Uterus (tissue), 3 donors: ENCODE measurements at regions not wholly inside any gene's neighbourhood (a gene's known extent, or its start where the extent isn't known, plus 50 kb on each side); places are given as distances from the start of the nearest gene placed in this dataset.
A peak's percentile ranks its signal among the peaks of the same experiment; 100 is the strongest.

Experiments
- DNase-seq, 2 donors: peaks; one replicate each; pipeline ENCODE4 v3.0.0-alpha.2; 2019 to 2020
- H3K27ac ChIP-seq, 2 donors: fragments of 200-600 bp; sonication (generic); 1 replicate in 1 of 2; 2 replicates in 1 of 2; pipeline ENCODE4 v1.5.1; 2016 to 2018
- H3K27me3 ChIP-seq, 2 donors: fragments of 200-600 bp; sonication (generic); one replicate each; pipeline ENCODE4 v1.5.1; 2018 to 2019; ENCODE audit warnings: control low read depth in 1 of 2
- H3K36me3 ChIP-seq, 2 donors: fragments of 200-600 bp; sonication (generic); one replicate each; pipeline ENCODE4 v1.5.1; 2019; ENCODE audit warnings: control low read depth in 1 of 2
- H3K4me1 ChIP-seq, 2 donors: fragments of 200-600 bp; sonication (generic); one replicate each; pipeline ENCODE4 v1.5.1; 2018 to 2019; ENCODE audit warnings: control low read depth in 1 of 2
- H3K4me3 ChIP-seq, 2 donors: fragments of 200-600 bp; sonication (generic); 1 replicate in 1 of 2; 2 replicates in 1 of 2; pipeline ENCODE4 v1.5.1; 2018 to 2019; ENCODE audit warnings: mild to moderate bottlenecking in 1 of 2
- H3K9me3 ChIP-seq, 2 donors: fragments of 200-600 bp; sonication (generic); one replicate each; pipeline ENCODE4 v1.5.1; 2019; ENCODE audit warnings: control low read depth in 1 of 2
- POLR2A ChIP-seq, 2 donors: fragments of 450-650 bp; IDR thresholded peaks; one replicate each; pipeline ENCODE4 v1.6.1; 2016; ENCODE audit warnings: antibody characterized with exemption in 2 of 2, mild to moderate bottlenecking in 1 of 2, moderate library complexity in 1 of 2
- intact Hi-C: fragments of 100-400 bp; cut with DNase I; formaldehyde crosslinking; loops from one replicate; pipeline ENCODE4 v1.15.1; 2023; ENCODE audit warnings: low total_unique reads
- TF ChIP-seq, protein P1 (sequence below), 4 experiments: fragments of 200-600 bp in 2 of 4; fragments of 450-650 bp in 2 of 4; sonication (generic) in 2 of 4; IDR thresholded peaks; one replicate each; pipeline ENCODE4 v1.5.1; 2016 to 2019; ENCODE audit warnings: antibody characterized with exemption in 4 of 4, mild to moderate bottlenecking in 2 of 4, moderate library complexity in 1 of 4
- donor health status: DM: yes; HTN: yes; CAD: no.

DNA sequence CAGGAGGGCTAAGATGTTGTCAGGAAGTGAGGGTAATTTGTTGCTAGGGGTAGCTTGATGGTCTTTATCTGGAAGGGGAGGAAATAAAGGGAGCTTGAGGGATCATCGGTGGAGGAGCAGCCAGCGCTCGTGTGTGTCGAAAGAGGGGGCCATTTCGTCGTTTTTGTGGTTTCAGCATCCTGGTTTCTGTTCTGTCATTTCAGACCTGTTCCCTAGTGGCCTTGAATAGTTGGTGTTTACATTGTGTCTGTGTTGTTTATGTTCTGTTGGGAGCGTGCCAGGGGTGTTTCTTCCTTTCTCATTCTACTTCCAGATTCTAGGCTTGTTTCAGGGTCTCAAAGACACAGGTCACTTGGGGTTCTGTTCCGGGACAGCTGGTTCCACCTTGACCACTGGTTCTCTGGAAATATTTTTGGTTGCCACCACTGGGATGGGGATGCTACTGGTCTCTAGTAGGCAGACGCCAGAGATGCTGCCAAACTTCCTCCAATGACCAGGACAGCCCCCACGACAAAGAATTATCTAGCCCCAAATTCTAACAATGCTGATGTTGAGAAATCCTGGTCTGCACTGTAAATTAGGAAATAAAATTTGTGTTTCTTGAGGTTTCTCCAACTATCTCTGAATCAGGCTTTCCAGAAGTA is 113.9 kb upstream of the NAA20 start:
- H3K36me3 ChIP-seq = no peaks in the 10 kb centered on the region
- no peaks in the 10 kb centered on the region for H3K27me3 ChIP-seq
- H3K4me3 ChIP-seq = no peak overlapping the region
- DNase-seq = no peak
- peak overlapping the region in 1 of 2 donors; percentile 17 for H3K27ac ChIP-seq
- no peaks in the 10 kb centered on the region for H3K9me3 ChIP-seq
- intact Hi-C loops = no loop called here
- TF ChIP-seq, protein P1, sequence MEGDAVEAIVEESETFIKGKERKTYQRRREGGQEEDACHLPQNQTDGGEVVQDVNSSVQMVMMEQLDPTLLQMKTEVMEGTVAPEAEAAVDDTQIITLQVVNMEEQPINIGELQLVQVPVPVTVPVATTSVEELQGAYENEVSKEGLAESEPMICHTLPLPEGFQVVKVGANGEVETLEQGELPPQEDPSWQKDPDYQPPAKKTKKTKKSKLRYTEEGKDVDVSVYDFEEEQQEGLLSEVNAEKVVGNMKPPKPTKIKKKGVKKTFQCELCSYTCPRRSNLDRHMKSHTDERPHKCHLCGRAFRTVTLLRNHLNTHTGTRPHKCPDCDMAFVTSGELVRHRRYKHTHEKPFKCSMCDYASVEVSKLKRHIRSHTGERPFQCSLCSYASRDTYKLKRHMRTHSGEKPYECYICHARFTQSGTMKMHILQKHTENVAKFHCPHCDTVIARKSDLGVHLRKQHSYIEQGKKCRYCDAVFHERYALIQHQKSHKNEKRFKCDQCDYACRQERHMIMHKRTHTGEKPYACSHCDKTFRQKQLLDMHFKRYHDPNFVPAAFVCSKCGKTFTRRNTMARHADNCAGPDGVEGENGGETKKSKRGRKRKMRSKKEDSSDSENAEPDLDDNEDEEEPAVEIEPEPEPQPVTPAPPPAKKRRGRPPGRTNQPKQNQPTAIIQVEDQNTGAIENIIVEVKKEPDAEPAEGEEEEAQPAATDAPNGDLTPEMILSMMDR (IDR thresholded peaks at IDR 0.05) = peak in 1 of 4 experiments; percentile 26
- TF ChIP-seq POLR2A (IDR thresholded peaks at IDR 0.05) = no peak
- no peaks in the 10 kb centered on the region for H3K4me1 ChIP-seq

DNA sequence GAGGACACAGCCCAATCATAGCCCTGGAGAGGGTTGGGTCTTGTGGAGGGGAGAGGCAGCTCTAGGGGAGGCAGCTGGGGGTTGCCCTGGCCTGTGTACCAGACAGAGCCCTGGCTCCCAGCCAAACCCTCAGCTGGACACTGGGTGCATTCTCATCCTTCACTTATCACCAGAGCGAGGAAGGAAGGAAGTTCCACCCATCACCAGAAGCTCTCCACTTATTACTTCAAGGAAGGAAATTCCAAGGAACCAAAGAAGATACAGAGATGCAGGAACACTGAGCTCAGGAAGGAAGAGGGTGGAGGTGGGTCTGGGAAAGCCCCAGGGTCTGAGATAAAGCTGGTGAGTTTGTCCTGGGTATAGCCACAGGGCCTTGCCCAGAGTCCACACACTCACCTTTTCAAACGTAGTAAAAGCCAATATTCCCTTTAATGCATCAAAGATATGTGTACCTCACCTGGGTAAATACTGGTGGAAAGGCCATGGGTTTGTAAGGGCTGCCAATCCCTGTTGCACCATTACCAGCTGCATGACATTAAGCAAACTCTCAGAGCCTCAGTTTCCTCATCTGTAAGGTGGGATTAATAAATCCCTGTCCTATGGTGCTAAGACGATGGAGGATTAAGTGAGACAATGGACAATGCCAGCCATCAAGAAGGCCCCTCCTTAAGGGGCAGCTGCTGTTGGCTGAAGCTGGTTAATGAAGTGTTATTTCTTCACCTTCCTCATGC is 109.7 kb upstream of the NAA20 start:
- Histone ChIP-seq H3K4me3 (no peak overlapping the region), H3K4me1 (no peaks in the 10 kb centered on the region), H3K9me3 (no peaks in the 10 kb centered on the region), H3K36me3 (no peaks in the 10 kb centered on the region), H3K27me3 (no peaks in the 10 kb centered on the region), H3K27ac (no peak overlapping the region)
- TF ChIP-seq POLR2A (IDR thresholded peaks at IDR 0.05) = no peak
- TF ChIP-seq, protein P1 (IDR thresholded peaks at IDR 0.05) = no peak
- intact Hi-C loops = no loop called here
- no peak for DNase-seq

DNA sequence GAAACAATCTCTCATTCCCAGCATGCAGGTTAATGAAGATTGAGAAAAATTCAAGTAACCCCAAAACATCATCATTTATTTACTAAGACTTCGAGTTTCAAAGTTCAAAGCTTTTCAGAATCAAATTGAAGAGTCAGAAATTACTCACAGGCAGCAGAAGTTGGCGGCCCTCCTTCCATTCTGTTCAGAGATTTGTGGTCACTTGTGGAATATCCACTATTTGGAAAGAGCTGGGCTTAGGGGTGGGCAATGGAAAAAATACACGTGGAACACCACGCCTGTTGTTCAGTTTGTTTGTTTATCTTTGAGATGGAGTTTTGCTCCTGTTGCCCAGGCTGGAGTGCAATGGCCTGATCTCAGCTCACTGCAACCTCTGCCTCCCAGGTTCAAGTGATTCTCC is 108.6 kb upstream of the NAA20 start:
- no peak overlapping the region for H3K27ac ChIP-seq
- DNase-seq = no peak
- H3K36me3 ChIP-seq = no peaks in the 10 kb centered on the region
- no peak overlapping the region for H3K4me3 ChIP-seq
- H3K4me1 ChIP-seq = no peaks in the 10 kb centered on the region
- TF ChIP-seq, protein P1 (IDR thresholded peaks at IDR 0.05) = no peak
- TF ChIP-seq POLR2A (IDR thresholded peaks at IDR 0.05) = no peak
- intact Hi-C loops = no loop called here
- H3K9me3 ChIP-seq = no peaks in the 10 kb centered on the region
- H3K27me3 ChIP-seq = no peaks in the 10 kb centered on the region

DNA sequence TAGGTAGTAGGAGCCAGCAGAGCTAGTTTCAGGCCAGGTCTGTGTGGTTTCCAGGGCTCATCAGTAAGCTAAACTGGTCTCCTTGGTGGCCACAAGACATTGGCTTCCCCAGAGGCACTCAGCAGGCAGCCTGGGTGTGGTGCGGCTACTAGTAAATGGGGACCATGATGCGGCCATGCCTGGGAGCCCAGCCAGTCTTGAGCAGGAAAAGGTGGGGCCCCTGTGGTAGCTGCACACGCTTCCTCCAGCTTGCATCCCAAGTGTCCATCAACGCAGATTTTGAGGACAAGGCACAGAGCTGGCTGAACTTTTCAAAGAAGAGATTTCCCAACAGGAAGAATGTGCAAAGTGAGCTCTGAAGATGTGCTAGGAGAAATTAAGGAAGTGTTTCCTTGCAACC is 107.4 kb upstream of the NAA20 start:
- Histone ChIP-seq H3K4me3 (no peak overlapping the region), H3K27me3 (no peaks in the 10 kb centered on the region), H3K27ac (no peak overlapping the region), H3K4me1 (no peaks in the 10 kb centered on the region), H3K36me3 (no peaks in the 10 kb centered on the region), H3K9me3 (no peaks in the 10 kb centered on the region)
- no peak for TF ChIP-seq POLR2A (IDR thresholded peaks at IDR 0.05)
- TF ChIP-seq, protein P1 (IDR thresholded peaks at IDR 0.05) = no peak
- DNase-seq = peak in 1 of 2 donors; percentile 64
- intact Hi-C loops = no loop called here

DNA sequence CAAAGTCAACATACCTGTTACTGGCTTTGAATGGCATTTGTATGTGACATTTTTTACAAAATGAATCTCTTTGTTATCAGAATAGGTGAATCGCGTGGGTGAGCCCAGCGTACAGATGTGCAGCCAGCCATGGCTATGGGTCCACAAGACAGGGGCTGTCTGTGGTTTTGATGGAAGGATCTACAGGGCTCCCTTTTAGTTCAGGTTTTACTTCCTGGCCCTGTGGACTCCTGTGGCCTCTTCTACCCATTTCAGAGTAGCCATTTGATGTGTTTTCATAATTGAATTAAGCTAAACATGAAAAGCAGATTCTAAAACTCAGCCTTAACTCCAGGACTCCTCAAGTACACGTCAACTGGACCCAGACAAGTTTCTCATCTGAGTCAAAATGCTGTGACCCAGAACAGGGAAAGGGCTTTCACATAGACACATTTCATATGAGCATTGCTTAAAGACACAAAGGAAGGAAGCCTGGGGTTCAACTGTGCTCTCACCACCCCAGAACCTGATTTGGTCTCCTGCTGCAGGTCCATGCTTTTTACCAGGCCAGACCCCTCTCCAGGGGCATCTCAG is 105.3 kb upstream of the NAA20 start:
- H3K36me3 ChIP-seq = no peaks in the 10 kb centered on the region
- H3K27ac ChIP-seq = no peak overlapping the region
- no peaks in the 10 kb centered on the region for H3K9me3 ChIP-seq
- no peak for DNase-seq
- intact Hi-C loops = no loop called here
- TF ChIP-seq POLR2A (IDR thresholded peaks at IDR 0.05) = no peak
- TF ChIP-seq, protein P1 (IDR thresholded peaks at IDR 0.05) = no peak
- no peak overlapping the region for H3K4me3 ChIP-seq
- no peaks in the 10 kb centered on the region for H3K4me1 ChIP-seq
- H3K27me3 ChIP-seq = no peaks in the 10 kb centered on the region
